ENCODE measurements at regions not wholly inside any gene's neighbourhood (a gene's known extent, or its start where the extent isn't known, plus 50 kb on each side); places are given as distances from the start of the nearest gene placed in this dataset.

- TF ChIP-seq POLR2A (IDR thresholded peaks at IDR 0.05) (no peak), CTCF (IDR thresholded peaks at IDR 0.05) (no peak)
Observed at GRCh38 chr3:162558016-162558415, 1061.4 kb downstream of the OTOL1 start.
